ENCODE measurements at regions not wholly inside any gene's neighbourhood (a gene's known extent, or its start where the extent isn't known, plus 50 kb on each side); places are given as distances from the start of the nearest gene placed in this dataset.

- DNase-seq, result no peak
- no peaks in the 10 kb centered on the region for H3K4me1 ChIP-seq
- H3K27me3 ChIP-seq (ENCODE audit: low read depth), result no peaks in the 10 kb centered on the region
- H3K36me3 ChIP-seq, result no peaks in the 10 kb centered on the region
- TF ChIP-seq CTCF (IDR thresholded peaks at IDR 0.05; ENCODE audit: borderline replicate concordance), result no peak
- intact Hi-C loops (cut with micrococcal nuclease), result no loop called here
- H3K27ac ChIP-seq (replicated peaks), result no peak overlapping the region
- no peak overlapping the region for H3K4me3 ChIP-seq
- no peaks in the 10 kb centered on the region for H3K9me3 ChIP-seq (replicated peaks)
Observed at GRCh38 chr6:102841060-102841459, 1447.6 kb downstream of the GRIK2 start.

DNA sequence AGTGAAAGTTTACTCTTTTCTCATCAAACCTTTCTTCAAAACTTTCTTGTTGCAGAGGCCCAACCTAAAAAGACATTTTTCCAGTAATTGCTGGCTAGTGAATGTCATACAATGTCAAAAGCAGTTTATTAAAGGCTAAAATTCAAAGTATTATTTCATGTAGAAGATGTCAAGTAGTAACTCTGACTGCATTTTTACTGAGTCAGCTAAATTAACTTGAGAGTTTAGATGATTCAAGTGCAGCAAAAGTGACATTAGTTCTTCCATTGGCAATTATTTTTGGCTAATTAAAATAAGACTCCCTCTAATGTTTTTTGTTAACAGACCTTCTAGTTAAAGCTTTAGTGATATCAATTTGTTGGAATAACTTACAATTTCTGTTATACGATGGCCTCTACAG lies 1438.5 kb downstream of the GRIK2 start:
- no peak for TF ChIP-seq CTCF (IDR thresholded peaks at IDR 0.05; ENCODE audit: borderline replicate concordance)
- Histone ChIP-seq H3K4me1 (no peaks in the 10 kb centered on the region), H3K27me3 (ENCODE audit: low read depth) (no peaks in the 10 kb centered on the region), H3K9me3 (replicated peaks) (peaks cover 23% of the 10 kb centered on the region), H3K4me3 (no peak overlapping the region), H3K36me3 (no peaks in the 10 kb centered on the region), H3K27ac (replicated peaks) (no peak overlapping the region)
- intact Hi-C loops (cut with micrococcal nuclease), result no loop called here
- DNase-seq, result no peak

GRCh38 chr6:102820098-102820497 lies 1426.6 kb downstream of the GRIK2 start:
- Histone ChIP-seq H3K4me3 (no peak overlapping the region), H3K4me1 (no peaks in the 10 kb centered on the region), H3K27ac (replicated peaks) (no peak overlapping the region), H3K9me3 (replicated peaks) (no peaks in the 10 kb centered on the region), H3K27me3 (ENCODE audit: low read depth) (no peaks in the 10 kb centered on the region), H3K36me3 (no peaks in the 10 kb centered on the region)
- TF ChIP-seq CTCF (IDR thresholded peaks at IDR 0.05; ENCODE audit: borderline replicate concordance), result no peak
- intact Hi-C loops (cut with micrococcal nuclease), result no loop called here
- DNase-seq, result no peak

DNA sequence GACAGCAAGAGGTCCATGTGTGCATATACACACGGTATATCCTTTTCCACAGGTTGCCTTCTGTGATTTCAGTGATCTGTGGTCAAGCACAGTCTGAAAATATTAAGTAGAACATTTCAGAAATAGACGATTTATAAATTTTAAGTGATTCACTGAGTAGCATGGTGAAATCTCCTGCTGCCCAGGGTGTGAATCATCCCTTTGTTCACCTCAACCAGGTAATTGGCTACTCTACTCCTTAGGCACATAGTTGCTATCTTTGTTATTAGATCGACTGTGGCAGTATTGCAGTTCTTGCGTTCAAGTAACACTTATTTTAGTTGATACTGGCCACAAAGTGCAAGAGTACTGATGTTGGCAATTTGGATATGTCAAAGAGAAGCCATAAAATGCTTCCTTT lies 1421.7 kb downstream of the GRIK2 start:
- Histone ChIP-seq H3K9me3 (replicated peaks) (no peaks in the 10 kb centered on the region), H3K4me3 (no peak overlapping the region), H3K27me3 (ENCODE audit: low read depth) (no peaks in the 10 kb centered on the region), H3K27ac (replicated peaks) (no peak overlapping the region), H3K4me1 (no peaks in the 10 kb centered on the region), H3K36me3 (no peaks in the 10 kb centered on the region)
- intact Hi-C loops (cut with micrococcal nuclease), result no loop called here
- TF ChIP-seq CTCF (IDR thresholded peaks at IDR 0.05; ENCODE audit: borderline replicate concordance), result no peak
- no peak for DNase-seq

DNA sequence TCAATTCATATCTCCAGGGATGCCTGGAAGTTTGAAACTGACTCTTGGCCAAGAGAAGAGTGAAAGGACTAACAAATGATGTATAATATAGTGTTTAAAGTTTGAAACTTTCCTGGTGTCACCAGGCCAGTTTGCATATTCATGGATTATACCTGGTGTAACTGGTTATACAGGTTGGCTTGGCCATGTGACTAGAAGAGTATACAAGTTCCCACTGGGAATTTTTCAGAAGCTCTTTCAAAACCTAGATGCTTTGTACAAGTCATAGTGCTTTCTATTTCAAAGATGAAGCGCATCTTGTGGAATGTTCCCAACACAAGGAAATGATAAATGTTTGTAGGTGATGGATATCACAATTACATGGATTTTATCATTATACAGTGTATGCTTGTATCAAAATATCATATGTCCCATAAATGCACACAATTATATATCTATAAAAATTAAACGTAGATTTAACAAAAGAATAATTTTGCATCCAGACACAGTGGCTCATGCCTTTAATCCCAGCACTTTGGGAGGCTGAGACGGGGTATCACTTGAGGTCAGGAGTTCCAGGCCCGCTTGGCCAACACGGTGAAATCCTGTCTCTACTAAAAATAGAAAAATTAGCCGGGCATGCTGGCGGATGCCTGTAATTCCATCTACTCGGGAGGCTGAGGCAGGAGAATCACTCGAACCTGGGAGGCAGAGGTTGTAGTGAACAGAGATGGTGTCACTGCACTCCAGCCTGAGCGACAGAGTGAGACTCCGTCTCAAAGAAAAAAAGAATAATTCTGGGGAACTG lies 1420.2 kb downstream of the GRIK2 start:
- intact Hi-C loops (cut with micrococcal nuclease), result no loop called here
- H3K4me3 ChIP-seq, result no peak overlapping the region
- no peaks in the 10 kb centered on the region for H3K36me3 ChIP-seq
- no peak overlapping the region for H3K27ac ChIP-seq (replicated peaks)
- TF ChIP-seq CTCF (IDR thresholded peaks at IDR 0.05; ENCODE audit: borderline replicate concordance), result no peak
- no peak for DNase-seq
- H3K4me1 ChIP-seq, result no peaks in the 10 kb centered on the region
- H3K27me3 ChIP-seq (ENCODE audit: low read depth), result no peaks in the 10 kb centered on the region
- H3K9me3 ChIP-seq (replicated peaks), result peaks cover 3% of the 10 kb centered on the region

Measured in left ventricle myocardium inferior (tissue), 1 donor.